ENCODE measurements at regions not wholly inside any gene's neighbourhood (a gene's known extent, or its start where the extent isn't known, plus 50 kb on each side); places are given as distances from the start of the nearest gene placed in this dataset.

- DNase-seq (ENCODE audit: extremely low spot score): no peak
- POLR2A ChIA-PET: no interaction called here
- TF ChIP-seq SUZ12 (IDR thresholded peaks at IDR 0.05) (no peak), L3MBTL2 (conservative IDR thresholded peaks at IDR 0.05) (no peak), FOXA1 (IDR thresholded peaks at IDR 0.05) (no peak), LEF1 (IDR thresholded peaks at IDR 0.05; ENCODE audit: borderline replicate concordance) (no peak), NFRKB (IDR thresholded peaks at IDR 0.05) (no peak)
- CTCF ChIA-PET: interaction anchor here (1.2 kb wide), 1 partner anchor 10 kb away, joined by 3 read pairs; no protein-coding TSS in a partner anchor
These were observed 603.0 kb downstream of the BNC2 start for GRCh38 chr9:16267281-16268066.

- DNase-seq (ENCODE audit: extremely low spot score): no peak
- no peak for TF ChIP-seq BHLHE40 (IDR thresholded peaks at IDR 0.05; ENCODE audit: borderline replicate concordance)
- no peak for TF ChIP-seq PKNOX1 (IDR thresholded peaks at IDR 0.05)
- no peak for TF ChIP-seq ARNT (IDR thresholded peaks at IDR 0.05)
- no peak for TF ChIP-seq TARDBP (IDR thresholded peaks at IDR 0.05)
- TF ChIP-seq NFRKB (IDR thresholded peaks at IDR 0.05): no peak
- no peak for TF ChIP-seq FOXA1 (IDR thresholded peaks at IDR 0.05)
- ChIA-PET CTCF (no interaction called here), POLR2A (no interaction called here)
These were observed 602.2 kb downstream of the BNC2 start for GRCh38 chr9:16268067-16268881.

GRCh38 chr9:16271967-16272366, 598.5 kb downstream of the BNC2 start:
- ChIA-PET POLR2A (no interaction called here), CTCF (no interaction called here)
- TF ChIP-seq FOXK2 (IDR thresholded peaks at IDR 0.05): no peak
- TF ChIP-seq HDGF (IDR thresholded peaks at IDR 0.05; ENCODE audit: borderline replicate concordance): no peak
- TF ChIP-seq ZNF384 (IDR thresholded peaks at IDR 0.05): no peak
- no peak for TF ChIP-seq PKNOX1 (IDR thresholded peaks at IDR 0.05)
- TF ChIP-seq SP1 (IDR thresholded peaks at IDR 0.05): no peak
- TF ChIP-seq CTBP1 (IDR thresholded peaks at IDR 0.05; ENCODE audit: borderline replicate concordance): no peak
- TF ChIP-seq TARDBP (IDR thresholded peaks at IDR 0.05): no peak
- no peak for TF ChIP-seq ARNT (IDR thresholded peaks at IDR 0.05)
- no peak for TF ChIP-seq FOXA1 (IDR thresholded peaks at IDR 0.05)
- TF ChIP-seq BHLHE40 (IDR thresholded peaks at IDR 0.05; ENCODE audit: borderline replicate concordance): no peak
- TF ChIP-seq ELF4 (IDR thresholded peaks at IDR 0.05): no peak
- no peak for TF ChIP-seq FOXM1 (IDR thresholded peaks at IDR 0.05; ENCODE audit: borderline replicate concordance)
- no peak for TF ChIP-seq SUZ12 (IDR thresholded peaks at IDR 0.05)
- TF ChIP-seq NFRKB (IDR thresholded peaks at IDR 0.05): no peak
- no peak for TF ChIP-seq LEF1 (IDR thresholded peaks at IDR 0.05; ENCODE audit: borderline replicate concordance)
- no peak for TF ChIP-seq L3MBTL2 (conservative IDR thresholded peaks at IDR 0.05)
- DNase-seq (ENCODE audit: extremely low spot score): no peak

GRCh38 chr9:16272776-16273175, 597.7 kb downstream of the BNC2 start:
- no peak for TF ChIP-seq FOXA1 (IDR thresholded peaks at IDR 0.05)
- no peak for TF ChIP-seq NFRKB (IDR thresholded peaks at IDR 0.05)
- no peak for TF ChIP-seq TARDBP (IDR thresholded peaks at IDR 0.05)
- TF ChIP-seq LEF1 (IDR thresholded peaks at IDR 0.05; ENCODE audit: borderline replicate concordance): no peak
- TF ChIP-seq FOXM1 (IDR thresholded peaks at IDR 0.05; ENCODE audit: borderline replicate concordance): no peak
- no peak for TF ChIP-seq FOXK2 (IDR thresholded peaks at IDR 0.05)
- CTCF ChIA-PET: no interaction called here
- no peak for DNase-seq (ENCODE audit: extremely low spot score)
- POLR2A ChIA-PET: no interaction called here

- no peak for DNase-seq (ENCODE audit: extremely low spot score)
- POLR2A ChIA-PET: no interaction called here
- CTCF ChIA-PET: no interaction called here
- TF ChIP-seq CTBP1 (IDR thresholded peaks at IDR 0.05; ENCODE audit: borderline replicate concordance) (no peak), PKNOX1 (IDR thresholded peaks at IDR 0.05) (no peak), ZNF384 (IDR thresholded peaks at IDR 0.05) (no peak), FOXA1 (IDR thresholded peaks at IDR 0.05) (no peak), NFRKB (IDR thresholded peaks at IDR 0.05) (no peak), TARDBP (IDR thresholded peaks at IDR 0.05) (no peak), ELF4 (IDR thresholded peaks at IDR 0.05) (no peak), LEF1 (IDR thresholded peaks at IDR 0.05; ENCODE audit: borderline replicate concordance) (no peak), FOXK2 (IDR thresholded peaks at IDR 0.05) (no peak), FOXM1 (IDR thresholded peaks at IDR 0.05; ENCODE audit: borderline replicate concordance) (no peak), SUZ12 (IDR thresholded peaks at IDR 0.05) (no peak), L3MBTL2 (conservative IDR thresholded peaks at IDR 0.05) (no peak), ARNT (IDR thresholded peaks at IDR 0.05) (no peak)
These were observed 594.5 kb downstream of the BNC2 start for GRCh38 chr9:16275795-16276624.

GRCh38 chr9:16276866-16277265, 593.6 kb downstream of the BNC2 start:
- CTCF ChIA-PET: no interaction called here

More at GRCh38 chr9:16276866-16277265, 593.6 kb downstream of the BNC2 start:
- POLR2A ChIA-PET: no interaction called here
- TF ChIP-seq BHLHE40 (IDR thresholded peaks at IDR 0.05; ENCODE audit: borderline replicate concordance) (no peak), SUZ12 (IDR thresholded peaks at IDR 0.05) (no peak), FOXK2 (IDR thresholded peaks at IDR 0.05) (no peak), TARDBP (IDR thresholded peaks at IDR 0.05) (no peak), PKNOX1 (IDR thresholded peaks at IDR 0.05) (no peak), ZNF384 (IDR thresholded peaks at IDR 0.05) (no peak), ARNT (IDR thresholded peaks at IDR 0.05) (no peak), LEF1 (IDR thresholded peaks at IDR 0.05; ENCODE audit: borderline replicate concordance) (no peak), FOXA1 (IDR thresholded peaks at IDR 0.05) (no peak), FOXM1 (IDR thresholded peaks at IDR 0.05; ENCODE audit: borderline replicate concordance) (no peak), L3MBTL2 (conservative IDR thresholded peaks at IDR 0.05) (no peak), ELF4 (IDR thresholded peaks at IDR 0.05) (no peak), SP1 (IDR thresholded peaks at IDR 0.05) (no peak)
- DNase-seq (ENCODE audit: extremely low spot score): no peak
